GM12878 (cell line): ENCODE measurements at regions not wholly inside any gene's neighbourhood (a gene's known extent, or its start where the extent isn't known, plus 50 kb on each side); places are given as distances from the start of the nearest gene placed in this dataset.

Source experiments
- BCL11A ChIP-seq: IDR thresholded peaks from 2 replicates; pipeline ENCODE4 v1.6.1; 2011; ENCODE audit warnings: low read depth, low read length
- CBX3 ChIP-seq: fragments of 200-600 bp; sonication (generic); IDR thresholded peaks from 2 replicates; pipeline ENCODE4 v1.6.1; 2016; ENCODE audit warnings: low read depth, borderline replicate concordance
- CEBPB ChIP-seq, 2 experiments: fragments of 150-350 bp in 1 of 2; IDR thresholded peaks; 2 replicates each; pipeline ENCODE4 v1.6.1; 2012 to 2014; ENCODE audit warnings: low read depth in 2 of 2, low read length in 2 of 2, borderline replicate concordance in 1 of 2, inconsistent platforms in 1 of 2
- CHD2 ChIP-seq: IDR thresholded peaks from 2 replicates; pipeline ENCODE4 v1.6.1; 2011; ENCODE audit warnings: low read depth, low read length, improper control_type of control experiment, borderline replicate concordance
- CTCF ChIP-seq, 3 experiments: IDR thresholded peaks in 2 of 3; conservative IDR thresholded peaks in 1 of 3; 2 replicates each; pipeline ENCODE4 v1.5.1; 2011; ENCODE audit warnings: low read depth in 3 of 3, low read length in 3 of 3, mild to moderate bottlenecking in 3 of 3, control low read depth in 2 of 3, moderate library complexity in 2 of 3, inconsistent platforms in 1 of 3, mixed read lengths in 1 of 3; ENCODE audit not compliant: control insufficient read depth in 2 of 3, insufficient read depth in 1 of 3; ENCODE audit errors: extremely low read depth in 1 of 3
- FOS ChIP-seq: IDR thresholded peaks from 3 replicates; pipeline ENCODE4 v1.6.1; 2011; ENCODE audit warnings: borderline replicate concordance; ENCODE audit not compliant: insufficient read length; ENCODE audit errors: extremely low read depth
- MAX ChIP-seq: IDR thresholded peaks from 2 replicates; pipeline ENCODE4 v1.6.1; 2012; ENCODE audit warnings: low read depth, low read length, improper control_type of control experiment
- MXI1 ChIP-seq: fragments of 150-350 bp; IDR thresholded peaks from 2 replicates; pipeline ENCODE4 v1.6.1; 2011; ENCODE audit warnings: low read depth, mild to moderate bottlenecking, inconsistent platforms, low read length, improper control_type of control experiment
- REST ChIP-seq: IDR thresholded peaks from 2 replicates; pipeline ENCODE4 v1.6.1; 2012; ENCODE audit warnings: mild to moderate bottlenecking, low read depth, low read length
- SIN3A ChIP-seq: IDR thresholded peaks from 2 replicates; pipeline ENCODE4 v1.6.1; 2012; ENCODE audit warnings: low read depth, low read length, improper control_type of control experiment
- SP1 ChIP-seq: IDR thresholded peaks from one replicate; pipeline ENCODE4 v1.6.1; 2011; ENCODE audit warnings: low read depth, low read length
- ZBTB11 ChIP-seq: fragments of 450-650 bp; formaldehyde crosslinking; IDR thresholded peaks from 2 replicates; pipeline ENCODE4 v1.5.0; 2022; ENCODE audit warnings: mild to moderate bottlenecking, missing genetic modification characterization
- ZNF217 ChIP-seq: fragments of 450-650 bp; IDR thresholded peaks from 2 replicates; pipeline ENCODE4 v1.6.1; 2017; ENCODE audit warnings: antibody characterized with exemption, mild to moderate bottlenecking
- ZNF274 ChIP-seq: IDR thresholded peaks from one replicate; pipeline ENCODE4 v1.8.0; 2011; ENCODE audit not compliant: insufficient read length, insufficient read depth

- TF ChIP-seq FOS (no peak), BCL11A (no peak), CTCF (IDR thresholded peaks at IDR 0.05 in 2 of 3, conservative IDR thresholded peaks at IDR 0.05 in 1 of 3; ENCODE audit: control insufficient read depth in 2 of 3, extremely low read depth in 1 of 3, insufficient read depth in 1 of 3, low read depth in 3 of 3, low read length in 3 of 3) (no peak), MXI1 (no peak), CBX3 (no peak), MAX (no peak), CEBPB (IDR thresholded peaks at IDR 0.05; ENCODE audit: borderline replicate concordance in 1 of 2, low read depth in 2 of 2, low read length in 2 of 2) (no peak), CHD2 (no peak), SIN3A (no peak), SP1 (no peak), ZNF217 (no peak), ZNF274 (no peak), ZBTB11 (CRISPR knock-in tag) (no peak), REST (no peak)
Observed at GRCh38 chr6:69622924-69623323, 173.9 kb downstream of the LMBRD1 start.
